Activated T-cell treated with anti-CD3 and anti-CD28 coated beads for 48 hours (primary cell): ENCODE measurements at regions not wholly inside any gene's neighbourhood (a gene's known extent, or its start where the extent isn't known, plus 50 kb on each side); places are given as distances from the start of the nearest gene placed in this dataset.

ENCODE experiments used
- DNase-seq: peaks from one replicate; pipeline ENCODE4 v3.0.0-alpha.2; 2020; ENCODE audit warnings: low read depth

DNA sequence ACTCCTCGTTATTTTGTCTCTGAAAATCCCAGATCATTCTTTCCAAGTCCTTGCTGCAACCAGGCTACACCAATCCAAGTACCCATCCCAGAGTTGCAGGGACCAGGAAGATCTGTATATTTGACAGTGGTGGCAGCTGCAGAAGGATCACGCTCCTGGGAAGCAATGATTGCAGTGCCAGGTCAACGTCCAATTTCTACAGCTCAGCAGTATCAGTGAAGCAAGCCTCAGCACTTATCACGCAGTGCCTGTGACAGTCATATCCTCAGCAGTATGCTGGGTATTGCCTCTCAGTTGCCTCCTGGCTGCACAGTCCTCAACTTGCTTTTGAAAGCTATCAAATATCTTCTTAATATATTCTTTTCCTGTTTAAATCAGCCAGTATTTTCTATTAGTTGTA, 66.7 kb downstream of the BARHL2 start:
- DNase-seq = no peak

DNA sequence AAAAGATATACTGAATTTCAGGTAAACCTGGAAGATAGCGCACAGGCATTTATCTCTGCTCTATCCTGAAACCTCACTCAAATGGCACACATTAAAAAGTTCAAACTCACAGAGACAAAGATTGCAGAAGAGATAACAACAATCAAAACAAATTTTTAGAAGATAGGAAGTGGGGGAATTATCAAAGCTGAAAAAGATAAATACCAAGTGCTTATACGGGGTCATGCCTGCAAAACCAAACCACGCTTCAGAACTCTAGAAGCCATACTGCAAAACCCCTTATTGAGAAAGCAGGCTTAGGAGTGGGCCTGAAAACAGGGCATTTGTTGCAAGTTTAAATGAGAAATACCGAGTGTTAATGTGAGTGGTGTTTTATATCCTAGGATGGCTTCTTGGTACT, 76.8 kb downstream of the BARHL2 start:
- no peak for DNase-seq

DNA sequence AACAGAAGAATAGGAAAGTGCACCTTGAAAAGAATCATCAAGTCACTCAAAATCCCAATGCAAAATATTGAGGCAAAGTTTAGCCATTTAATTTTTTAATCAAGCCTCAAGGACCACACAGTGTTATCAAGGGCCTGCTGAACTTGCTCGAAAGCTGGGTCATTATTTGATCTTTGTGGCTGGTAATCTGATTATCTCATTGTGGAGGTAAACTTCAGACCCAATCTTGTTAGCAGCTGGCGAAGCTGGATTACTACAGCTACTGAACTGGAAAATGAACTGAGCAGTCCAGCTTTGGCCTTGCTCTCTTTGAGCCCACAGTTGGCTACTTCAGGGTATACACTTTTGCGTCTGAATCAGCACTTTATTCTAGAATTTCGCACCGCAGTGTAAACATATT, 94.4 kb downstream of the BARHL2 start:
- no peak for DNase-seq

DNA sequence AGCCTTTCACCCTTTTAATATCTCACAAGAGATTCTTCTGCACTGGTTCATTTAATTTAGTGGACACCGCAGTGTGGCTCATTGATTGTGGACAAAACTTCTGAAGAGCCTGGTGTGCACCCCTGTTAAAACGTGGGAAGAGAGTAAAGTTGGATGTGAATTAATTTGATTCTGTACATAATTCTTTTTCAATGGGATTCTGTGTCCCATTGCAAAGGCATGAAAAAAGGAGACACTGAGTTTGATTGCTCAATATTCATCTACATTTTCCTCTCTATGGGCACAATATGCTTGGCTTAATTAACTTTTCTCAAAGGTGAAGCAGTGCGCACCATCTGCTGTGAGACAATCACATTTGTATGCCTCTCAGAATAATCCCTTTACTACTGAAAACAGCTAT, 95.1 kb downstream of the BARHL2 start:
- no peak for DNase-seq

DNA sequence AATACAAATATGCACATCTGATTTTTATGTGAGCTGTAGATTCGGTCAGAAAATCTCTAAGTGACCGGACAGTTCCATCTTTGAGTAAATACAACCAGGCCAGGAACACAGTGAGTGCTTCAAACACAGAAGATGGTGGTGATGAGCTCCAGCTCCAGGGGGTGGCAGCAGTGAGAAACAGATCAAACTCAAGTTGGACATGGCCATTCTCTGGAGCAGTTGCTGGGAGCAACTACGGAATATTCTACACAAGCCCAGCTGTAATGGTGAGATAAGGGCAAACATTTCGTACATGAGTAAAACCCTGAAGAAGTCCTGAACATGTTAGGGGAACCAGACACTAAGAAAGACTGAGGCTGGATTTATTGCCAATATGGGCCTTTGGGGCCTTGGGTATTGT, 100.7 kb downstream of the BARHL2 start:
- DNase-seq = no peak

DNA sequence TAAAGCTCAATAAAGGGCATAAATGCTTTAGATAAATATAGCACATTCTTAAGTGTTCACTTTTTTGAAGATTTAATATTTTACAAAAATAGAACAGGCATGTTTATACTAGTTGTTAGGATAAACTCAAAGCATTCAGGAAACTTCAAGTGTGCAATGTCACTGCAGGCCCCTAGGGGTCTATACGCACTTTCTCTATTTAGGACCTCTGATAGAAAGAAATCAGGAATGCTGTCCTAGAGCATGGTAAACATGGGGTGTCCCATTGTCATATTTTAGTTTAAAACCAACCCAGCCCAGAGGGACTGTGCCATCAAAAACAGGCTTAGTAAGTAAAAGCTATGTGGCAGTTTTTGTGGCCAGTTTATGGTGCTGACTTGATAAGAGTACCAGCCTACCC, 102.2 kb downstream of the BARHL2 start:
- no peak for DNase-seq

DNA sequence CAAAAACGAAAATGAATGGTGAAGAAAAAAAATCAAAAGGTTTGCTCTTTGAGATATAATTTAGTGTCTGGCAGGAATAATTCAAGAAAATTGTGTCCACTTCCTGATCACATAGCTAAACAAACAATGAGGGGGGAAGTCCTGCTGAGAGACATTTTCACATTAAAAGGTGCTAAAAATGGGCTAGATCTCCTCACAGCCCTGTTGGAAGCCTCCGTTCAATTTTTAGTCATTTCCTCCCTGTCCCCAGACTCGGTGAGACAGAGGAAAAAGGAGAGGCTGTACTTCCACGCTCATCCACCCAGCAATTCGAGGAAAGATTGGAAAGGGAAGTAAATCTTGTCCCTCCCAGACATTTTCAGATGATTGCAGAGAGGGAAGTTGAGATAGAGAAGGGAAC, 103.7 kb downstream of the BARHL2 start:
- no peak for DNase-seq

DNA sequence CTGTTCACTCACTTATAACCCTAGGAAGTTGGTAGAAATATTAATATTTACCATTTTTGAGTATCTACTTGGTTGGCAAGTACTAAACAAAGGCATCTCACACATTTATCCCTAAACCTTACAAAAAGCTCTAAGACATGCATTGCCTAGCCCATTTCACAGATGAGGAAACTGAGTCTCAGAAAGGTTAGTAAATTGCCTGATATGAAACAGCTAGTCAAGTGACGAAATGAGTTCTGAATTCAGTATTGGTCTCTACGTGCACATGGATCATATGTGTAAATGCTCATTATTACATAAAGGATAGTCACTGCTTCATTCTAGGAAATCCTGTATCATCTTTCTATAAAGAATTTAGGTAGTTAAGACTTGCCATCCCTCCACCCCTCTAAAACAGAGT, 105.1 kb downstream of the BARHL2 start:
- DNase-seq = no peak

DNA sequence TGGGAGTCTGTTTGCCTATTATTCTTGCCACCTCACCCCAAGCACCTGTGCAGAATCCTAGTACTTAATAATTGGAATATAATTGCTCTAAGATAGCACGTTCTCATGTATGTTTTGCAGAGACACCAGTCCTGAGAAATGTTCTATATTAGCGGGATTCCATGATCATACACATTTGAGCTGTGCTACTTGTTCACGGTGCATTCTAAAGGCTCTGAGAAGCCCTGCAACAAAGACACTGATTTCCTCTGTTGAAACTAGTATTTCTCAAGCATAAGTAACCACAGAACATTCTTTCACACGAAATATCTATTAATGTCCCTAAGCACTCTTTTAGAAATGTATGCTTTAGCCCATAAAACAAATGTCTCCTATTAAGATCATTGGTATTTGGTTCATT, 109.4 kb downstream of the BARHL2 start:
- DNase-seq = no peak

DNA sequence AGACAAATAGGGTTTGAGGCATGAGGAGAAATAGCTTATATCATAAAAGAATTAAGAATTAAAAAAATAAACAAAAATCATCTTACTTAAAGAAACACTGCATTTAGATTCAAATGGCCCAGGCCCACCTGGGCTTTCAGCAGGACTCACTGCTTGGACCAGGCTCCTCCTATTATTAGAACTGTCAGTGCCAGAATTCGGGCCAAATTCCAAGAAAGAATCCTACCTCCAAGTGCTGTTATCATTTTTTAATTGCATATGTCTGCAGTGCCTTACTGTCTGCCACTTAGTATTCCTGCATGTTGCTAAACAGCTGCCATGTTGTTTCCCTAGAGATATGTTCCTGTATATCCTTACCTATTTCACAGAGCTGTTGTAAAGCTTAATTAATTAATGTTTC, 112.0 kb downstream of the BARHL2 start:
- DNase-seq = no peak

DNA sequence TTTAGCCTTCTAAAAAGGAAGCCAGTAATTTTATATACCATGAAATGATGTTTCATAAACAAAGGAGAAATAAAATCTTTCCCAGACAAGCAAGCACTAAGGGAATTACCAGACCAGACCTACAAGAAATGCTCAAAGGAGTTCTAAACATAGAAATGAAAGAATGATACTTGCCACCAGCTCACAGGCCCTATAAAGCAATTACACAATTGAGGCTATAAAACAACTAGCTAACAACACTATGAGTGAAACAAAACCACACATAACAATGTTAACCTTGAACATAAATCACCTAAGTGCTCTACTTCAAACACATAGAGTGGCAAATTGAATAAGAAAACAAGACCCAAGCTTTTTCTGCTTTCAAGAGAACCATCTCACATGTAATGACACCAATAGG, 123.8 kb downstream of the BARHL2 start:
- DNase-seq = no peak

DNA sequence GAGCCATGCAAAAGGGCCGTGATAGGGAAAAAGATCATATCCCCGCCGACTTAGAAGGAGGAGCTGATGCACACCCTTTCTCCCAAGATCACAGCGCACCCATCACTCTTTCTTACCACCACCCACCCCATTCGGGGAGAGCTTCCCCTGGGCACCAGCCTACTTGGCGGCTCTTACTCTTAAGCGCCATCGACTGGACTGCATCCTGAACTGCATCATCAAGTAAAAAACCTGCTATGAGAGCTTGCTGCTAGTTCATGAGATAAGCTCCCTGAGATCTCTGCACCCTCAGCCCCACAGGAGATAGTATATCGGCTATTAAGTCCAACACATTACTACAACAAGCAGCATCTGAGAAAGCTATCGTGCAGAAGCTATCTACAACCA, 125.1 kb downstream of the BARHL2 start:
- no peak for DNase-seq

DNA sequence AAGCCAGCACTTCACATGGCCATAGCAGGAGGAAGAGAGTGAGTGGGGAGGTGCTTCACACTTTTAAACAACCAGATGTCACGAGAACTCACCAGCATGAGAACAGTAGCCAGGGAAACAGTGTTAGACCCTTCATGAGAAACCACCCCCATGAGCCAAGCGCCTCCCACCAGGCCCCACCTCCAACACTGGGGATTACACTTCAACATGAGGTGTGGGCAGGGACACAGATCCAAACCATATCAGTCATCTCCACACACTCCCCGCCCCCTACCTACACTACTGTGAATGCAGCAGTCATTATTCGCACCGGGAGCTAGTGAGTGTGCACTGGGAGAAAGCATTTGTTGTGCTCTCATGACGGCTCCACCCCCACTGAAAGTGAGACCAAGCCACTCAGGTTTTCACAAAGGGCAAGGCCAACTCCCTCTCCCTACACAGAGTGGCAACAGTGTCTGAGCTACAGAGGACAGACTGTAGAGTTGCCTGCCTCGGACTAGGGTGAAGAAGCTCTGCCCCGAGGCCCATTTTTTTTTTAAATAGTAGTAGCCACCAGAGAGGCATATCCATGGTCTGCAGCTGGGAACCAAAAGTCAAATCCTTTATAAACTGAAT, 125.6 kb downstream of the BARHL2 start:
- DNase-seq = no peak

DNA sequence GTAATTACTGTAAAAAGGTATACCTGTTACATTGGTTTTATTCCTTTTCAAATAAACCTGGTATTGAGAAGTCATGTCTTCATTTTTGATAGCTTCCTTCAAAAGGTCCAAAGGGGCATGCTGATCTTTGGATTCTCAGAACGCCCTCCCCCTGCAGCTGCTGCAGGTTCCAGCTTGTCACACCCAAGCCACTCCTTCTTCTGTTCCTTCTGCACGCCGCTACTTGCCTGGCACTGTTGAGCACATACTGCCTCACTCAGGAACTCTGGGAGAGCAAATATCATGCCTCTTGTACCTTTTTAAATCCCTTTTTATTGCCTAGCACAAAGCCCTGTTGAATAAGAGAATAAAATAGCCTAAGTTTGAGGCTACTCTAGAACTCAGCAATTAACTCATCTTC, 136.9 kb downstream of the BARHL2 start:
- no peak for DNase-seq

DNA sequence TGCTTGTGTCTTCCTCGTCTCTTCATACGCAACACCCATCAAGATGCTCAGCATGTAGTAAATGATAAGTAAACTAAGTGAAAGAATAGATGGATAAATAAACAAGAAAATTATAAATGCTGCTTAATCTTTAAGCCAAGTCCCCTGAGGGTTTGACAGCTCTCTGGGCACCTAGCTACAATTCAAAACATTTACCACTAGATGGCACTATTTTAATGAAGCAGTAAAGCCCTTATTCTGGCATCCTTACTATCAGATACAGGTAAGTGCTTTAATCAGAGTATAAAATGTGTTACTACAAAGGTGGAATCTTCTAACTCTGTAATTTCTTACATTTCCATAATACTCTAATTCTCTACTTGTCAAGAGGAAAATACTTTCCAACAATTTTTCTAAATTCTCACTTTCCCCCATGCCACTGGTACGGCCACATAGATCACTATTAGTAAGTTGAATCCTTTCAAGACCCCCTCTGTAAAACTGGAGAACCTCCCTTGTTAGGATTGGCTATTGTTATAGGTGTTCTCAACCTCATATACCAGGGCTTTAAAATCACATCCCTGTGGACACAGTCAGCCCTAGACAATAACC, 137.8 kb downstream of the BARHL2 start:
- no peak for DNase-seq

DNA sequence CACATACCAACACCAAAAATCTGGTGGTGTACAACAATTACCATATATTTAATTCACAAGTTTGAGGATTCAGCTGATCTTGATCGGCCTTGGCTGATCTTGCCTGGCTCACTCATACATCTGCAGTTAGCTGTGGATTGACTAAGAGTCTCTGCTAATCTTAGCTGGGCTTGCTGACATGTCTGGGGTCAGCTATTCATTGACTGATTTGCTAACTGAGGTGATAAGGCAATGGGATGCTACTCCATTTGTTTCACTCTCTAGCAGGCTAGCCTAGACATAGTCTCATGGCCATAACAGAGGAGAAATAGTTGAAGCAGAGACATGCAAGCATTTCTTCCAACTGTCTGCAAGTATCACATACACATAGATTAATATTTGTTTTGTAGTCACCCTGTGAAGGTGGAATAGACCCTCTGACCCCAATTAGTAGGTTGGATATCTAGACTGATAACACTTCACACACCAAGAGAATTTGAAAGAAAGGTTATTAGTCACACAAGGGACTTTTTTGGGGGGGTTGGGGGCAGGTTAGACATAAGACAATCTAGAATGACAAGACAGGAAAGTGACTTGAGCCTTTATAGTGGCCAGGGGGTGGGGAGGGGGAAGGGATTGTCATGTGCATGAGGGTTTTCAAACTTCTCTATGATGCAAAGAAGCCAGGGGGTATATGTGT, 142.3 kb downstream of the BARHL2 start:
- no peak for DNase-seq

DNA sequence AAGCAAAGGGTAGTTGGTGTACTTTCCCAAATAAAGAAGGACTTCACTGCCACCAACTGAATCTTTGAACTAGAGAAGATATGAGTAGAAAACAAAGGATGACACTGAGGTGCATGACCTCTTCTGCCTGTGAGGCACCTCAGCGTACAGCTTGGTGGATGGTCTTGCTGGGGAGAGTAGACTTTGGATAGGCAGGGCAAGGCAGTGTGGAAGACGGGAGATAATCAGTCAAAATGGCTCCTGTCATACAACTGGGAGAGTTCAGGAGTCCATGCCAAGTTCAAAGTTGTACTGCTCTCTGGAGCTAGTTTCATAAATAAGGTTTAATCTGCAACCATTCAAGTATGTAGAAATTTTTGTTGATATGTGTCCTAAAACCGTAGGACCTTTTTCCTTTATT, 143.4 kb downstream of the BARHL2 start:
- DNase-seq = no peak

DNA sequence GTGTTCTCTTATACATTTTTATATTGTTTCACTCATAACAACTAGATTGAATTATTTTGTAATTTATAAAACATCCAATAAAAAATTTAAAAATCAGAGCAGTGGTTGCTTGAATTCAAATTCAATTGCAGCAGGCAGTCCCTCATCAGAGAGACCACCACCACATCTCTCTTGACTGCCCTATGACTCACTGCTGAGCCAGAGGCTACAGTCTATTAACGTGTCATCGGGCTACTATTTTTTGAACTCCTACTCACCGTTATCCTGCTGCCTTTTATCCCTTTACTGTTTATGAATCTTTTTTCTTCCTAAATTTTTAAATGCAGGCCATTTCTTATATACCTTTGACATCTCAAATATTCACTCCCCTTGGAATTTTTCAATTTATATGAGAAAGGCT, 144.7 kb downstream of the BARHL2 start:
- no peak for DNase-seq

DNA sequence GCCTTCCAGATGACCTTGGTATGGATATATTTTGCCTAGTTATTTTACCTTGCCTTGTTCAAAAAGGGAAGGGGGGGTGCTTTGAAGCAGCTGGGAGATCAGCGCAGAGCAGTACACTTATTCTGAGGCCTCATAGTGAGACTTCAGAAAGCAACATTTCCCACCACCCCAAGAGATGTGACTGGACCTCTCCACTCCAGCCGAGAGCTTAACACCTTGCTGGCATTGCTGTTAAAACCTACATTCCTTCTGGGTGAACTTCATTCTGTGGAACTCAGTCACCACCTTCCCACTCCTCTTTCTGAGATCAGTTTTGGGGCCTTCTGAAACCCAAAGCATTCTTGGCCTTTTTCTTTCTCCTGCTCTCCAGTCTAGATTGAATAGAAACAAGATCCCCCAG, 148.7 kb downstream of the BARHL2 start:
- DNase-seq = no peak

DNA sequence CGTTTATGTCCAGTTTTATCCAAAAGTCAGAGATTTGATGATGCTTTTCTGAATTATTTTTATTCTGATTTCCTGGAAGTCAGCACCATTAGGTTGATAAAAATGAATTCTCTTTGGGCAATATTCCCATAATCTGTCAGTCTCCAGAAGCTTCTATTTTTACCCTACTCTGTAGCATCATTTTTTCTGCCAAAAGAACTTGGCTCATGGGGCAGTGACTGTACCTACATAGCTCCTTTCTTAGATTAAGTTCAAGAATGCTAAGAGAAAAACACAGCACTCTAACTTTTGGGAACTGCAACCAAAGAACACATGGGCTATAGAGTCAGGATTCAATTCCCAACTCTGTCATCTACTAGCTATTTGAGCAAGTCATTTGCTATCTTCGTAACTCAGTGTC, 152.9 kb downstream of the BARHL2 start:
- DNase-seq = no peak

DNA sequence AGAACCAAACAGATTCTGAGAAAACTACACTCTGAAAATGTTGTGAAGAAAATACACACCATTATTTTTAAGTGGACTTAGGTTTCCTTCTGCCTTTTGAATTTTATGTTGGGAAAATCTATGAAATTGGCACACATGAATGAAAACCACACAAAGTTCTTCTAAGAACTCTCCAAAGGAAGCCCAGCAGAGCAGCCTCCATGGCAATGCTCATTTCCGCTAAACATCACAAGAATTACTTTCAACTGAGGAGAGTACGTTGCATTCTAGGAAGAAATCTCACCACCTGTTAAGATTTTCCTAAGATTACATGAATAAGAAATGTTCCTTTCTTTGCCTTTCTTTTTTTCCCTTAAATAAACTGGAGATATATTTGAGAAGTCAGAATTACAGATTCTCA, 154.2 kb downstream of the BARHL2 start:
- no peak for DNase-seq

DNA sequence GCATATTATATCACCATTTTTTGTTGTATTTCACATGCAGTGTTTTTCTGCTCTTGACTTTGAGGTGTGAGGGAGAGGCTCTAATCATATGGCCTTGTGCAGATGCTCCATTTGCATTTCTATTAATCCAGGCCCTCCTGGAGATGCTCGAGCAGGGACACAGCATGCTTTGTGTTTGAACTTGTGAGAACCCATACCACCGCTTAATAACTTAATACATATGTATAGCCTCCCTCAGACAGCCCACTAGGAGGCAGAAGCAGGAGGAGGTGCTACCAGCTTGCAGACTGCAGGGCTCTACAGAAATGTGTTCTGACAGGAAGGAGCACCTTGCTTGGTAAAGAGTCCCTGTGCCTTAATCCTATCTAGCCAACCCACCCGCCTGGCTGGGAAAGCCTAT, 155.2 kb downstream of the BARHL2 start:
- DNase-seq = no peak

DNA sequence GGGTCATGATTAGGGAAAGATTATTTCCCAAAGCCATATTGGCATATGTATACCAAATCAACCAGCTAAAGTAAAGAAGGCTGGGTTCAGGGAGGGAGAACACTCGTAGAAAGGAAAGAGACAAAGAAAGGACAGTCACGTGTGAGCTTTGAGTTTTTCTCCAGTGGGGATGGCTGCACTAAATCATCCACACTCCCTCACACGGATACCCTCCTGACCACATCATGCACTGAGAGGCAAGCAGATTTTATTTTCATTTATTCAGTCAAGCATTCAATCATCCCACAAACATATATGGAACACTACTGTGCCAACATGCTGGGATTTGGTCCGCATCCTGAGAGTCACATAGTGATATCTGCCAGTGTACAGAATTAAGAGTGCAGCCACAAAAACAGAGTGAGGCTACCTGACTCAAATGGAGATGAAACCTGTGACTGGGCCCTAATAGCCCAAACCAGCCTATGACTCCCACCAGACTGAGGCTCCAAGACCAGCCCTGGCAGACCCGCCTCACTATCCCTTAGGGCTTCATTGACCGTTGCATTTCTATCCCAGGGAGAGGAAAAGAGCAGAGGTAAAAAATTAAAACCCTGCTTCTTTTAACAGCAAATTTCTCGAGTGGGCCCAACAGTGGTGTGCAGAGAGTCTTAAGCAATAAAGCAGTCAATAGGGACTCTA, 155.9 kb downstream of the BARHL2 start:
- DNase-seq = no peak
